Breast epithelium (tissue), 3 donors: ENCODE measurements at regions not wholly inside any gene's neighbourhood (a gene's known extent, or its start where the extent isn't known, plus 50 kb on each side); places are given as distances from the start of the nearest gene placed in this dataset.

ENCODE experiments used
- POLR2A ChIP-seq: fragments of 450-650 bp; IDR thresholded peaks from one replicate; pipeline ENCODE4 v1.6.1; 2016; ENCODE audit warnings: antibody characterized with exemption, mild to moderate bottlenecking, moderate library complexity
- POLR2AphosphoS5 ChIP-seq, 3 donors: sonication (generic); formaldehyde crosslinking; IDR thresholded peaks; one replicate each; pipeline ENCODE4 v1.6.1; 2017; ENCODE audit warnings: antibody characterized with exemption in 3 of 3
- TF ChIP-seq, protein P1 (sequence below), 3 donors: fragments of 450-650 bp; IDR thresholded peaks; one replicate each; pipeline ENCODE4 v1.5.1; 2016 to 2017; ENCODE audit warnings: antibody characterized with exemption in 3 of 3, mild to moderate bottlenecking in 3 of 3, moderate library complexity in 3 of 3

DNA sequence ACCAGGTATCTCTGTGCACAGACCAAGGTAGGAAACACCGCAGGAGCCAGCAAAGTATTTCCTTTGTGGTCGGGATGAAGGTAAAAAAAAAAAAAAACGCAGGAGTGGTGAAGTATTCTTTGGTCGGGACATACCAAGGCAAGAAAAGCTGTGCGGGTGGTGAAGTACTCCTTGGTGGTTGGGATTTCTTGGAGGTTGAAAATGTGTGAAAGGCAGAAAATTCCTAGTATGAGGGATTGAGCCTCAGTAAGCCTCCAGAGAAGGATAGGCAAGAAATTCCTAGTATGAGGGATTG lies 802.6 kb downstream of the PLA2G4A start:
- no peak for TF ChIP-seq POLR2AphosphoS5 (IDR thresholded peaks at IDR 0.05)
- TF ChIP-seq, protein P1, sequence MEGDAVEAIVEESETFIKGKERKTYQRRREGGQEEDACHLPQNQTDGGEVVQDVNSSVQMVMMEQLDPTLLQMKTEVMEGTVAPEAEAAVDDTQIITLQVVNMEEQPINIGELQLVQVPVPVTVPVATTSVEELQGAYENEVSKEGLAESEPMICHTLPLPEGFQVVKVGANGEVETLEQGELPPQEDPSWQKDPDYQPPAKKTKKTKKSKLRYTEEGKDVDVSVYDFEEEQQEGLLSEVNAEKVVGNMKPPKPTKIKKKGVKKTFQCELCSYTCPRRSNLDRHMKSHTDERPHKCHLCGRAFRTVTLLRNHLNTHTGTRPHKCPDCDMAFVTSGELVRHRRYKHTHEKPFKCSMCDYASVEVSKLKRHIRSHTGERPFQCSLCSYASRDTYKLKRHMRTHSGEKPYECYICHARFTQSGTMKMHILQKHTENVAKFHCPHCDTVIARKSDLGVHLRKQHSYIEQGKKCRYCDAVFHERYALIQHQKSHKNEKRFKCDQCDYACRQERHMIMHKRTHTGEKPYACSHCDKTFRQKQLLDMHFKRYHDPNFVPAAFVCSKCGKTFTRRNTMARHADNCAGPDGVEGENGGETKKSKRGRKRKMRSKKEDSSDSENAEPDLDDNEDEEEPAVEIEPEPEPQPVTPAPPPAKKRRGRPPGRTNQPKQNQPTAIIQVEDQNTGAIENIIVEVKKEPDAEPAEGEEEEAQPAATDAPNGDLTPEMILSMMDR (IDR thresholded peaks at IDR 0.05): no peak
- no peak for TF ChIP-seq POLR2A
